ENCODE measurements at regions not wholly inside any gene's neighbourhood (a gene's known extent, or its start where the extent isn't known, plus 50 kb on each side); places are given as distances from the start of the nearest gene placed in this dataset.

DNA sequence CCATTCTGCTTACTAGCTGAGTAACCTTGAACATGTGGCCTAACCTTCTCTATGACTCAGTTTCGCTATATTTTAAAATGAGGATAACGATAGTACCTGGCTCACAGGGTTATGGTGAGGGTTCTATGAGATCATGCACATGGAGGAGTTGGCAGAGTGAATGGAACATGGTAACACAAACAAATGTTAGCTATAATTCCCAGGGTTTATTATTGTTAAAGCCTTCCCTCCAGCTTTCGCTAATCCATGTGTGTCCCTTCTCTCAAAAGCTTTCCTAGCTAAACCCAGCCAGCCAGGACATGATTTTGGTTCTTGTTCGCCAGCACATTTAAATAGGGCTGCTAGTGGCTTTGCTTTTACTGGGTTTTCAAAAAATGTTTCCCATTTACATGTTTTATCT, 361.0 kb upstream of the NFE2L3 start:
- H3K27ac ChIP-seq (ENCODE audit: low read length), result peak overlapping the region; percentile 53
- H3K4me3 ChIP-seq (ENCODE audit: low read length in 2 of 2), result no peak overlapping the region
- H3K4me1 ChIP-seq (ENCODE audit: control insufficient read depth, insufficient read depth, low read length), result peaks cover 26% of the 10 kb centered on the region
- peak overlapping the region in 1 of 2 donors; percentile 1 for H3K9ac ChIP-seq (ENCODE audit: low read length in 2 of 2)
- H3K9me3 ChIP-seq (ENCODE audit: control insufficient read depth in 2 of 2, low read length in 2 of 2), result no peaks in the 10 kb centered on the region
- no peaks in the 10 kb centered on the region for H3K27me3 ChIP-seq (ENCODE audit: control insufficient read depth in 1 of 2, insufficient read depth in 2 of 2, low read length in 2 of 2)
- H3K36me3 ChIP-seq (ENCODE audit: control insufficient read depth in 2 of 2, insufficient read depth in 2 of 2, low read length in 2 of 2), result no peaks in the 10 kb centered on the region

DNA sequence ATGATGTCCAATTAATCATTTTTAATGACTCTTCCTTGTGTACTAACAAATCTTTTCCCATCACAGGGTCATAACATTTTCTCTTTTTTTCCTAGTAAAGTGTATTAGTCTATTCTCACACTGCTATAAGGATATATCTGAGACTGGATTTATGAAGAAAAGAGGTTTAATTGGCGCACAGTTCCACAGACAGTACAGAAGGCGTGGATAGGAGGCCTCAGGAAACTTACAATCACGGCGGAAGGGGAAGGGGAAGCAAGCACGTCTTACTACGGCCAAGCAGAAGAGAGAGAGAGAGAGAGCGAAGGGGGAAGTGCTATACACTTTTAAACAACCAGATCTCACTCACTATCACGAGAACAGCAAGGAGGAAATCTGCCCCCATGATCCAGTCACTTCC, 359.4 kb upstream of the NFE2L3 start:
- no peaks in the 10 kb centered on the region for H3K9me3 ChIP-seq (ENCODE audit: control insufficient read depth in 2 of 2, low read length in 2 of 2)
- no peak overlapping the region for H3K9ac ChIP-seq (ENCODE audit: low read length in 2 of 2)
- no peak overlapping the region for H3K4me3 ChIP-seq (ENCODE audit: low read length in 2 of 2)
- H3K27ac ChIP-seq (ENCODE audit: low read length), result peak overlapping the region; percentile 53
- H3K36me3 ChIP-seq (ENCODE audit: control insufficient read depth in 2 of 2, insufficient read depth in 2 of 2, low read length in 2 of 2), result no peaks in the 10 kb centered on the region
- H3K27me3 ChIP-seq (ENCODE audit: control insufficient read depth in 1 of 2, insufficient read depth in 2 of 2, low read length in 2 of 2), result no peaks in the 10 kb centered on the region
- H3K4me1 ChIP-seq (ENCODE audit: control insufficient read depth, insufficient read depth, low read length), result peaks cover 30% of the 10 kb centered on the region

DNA sequence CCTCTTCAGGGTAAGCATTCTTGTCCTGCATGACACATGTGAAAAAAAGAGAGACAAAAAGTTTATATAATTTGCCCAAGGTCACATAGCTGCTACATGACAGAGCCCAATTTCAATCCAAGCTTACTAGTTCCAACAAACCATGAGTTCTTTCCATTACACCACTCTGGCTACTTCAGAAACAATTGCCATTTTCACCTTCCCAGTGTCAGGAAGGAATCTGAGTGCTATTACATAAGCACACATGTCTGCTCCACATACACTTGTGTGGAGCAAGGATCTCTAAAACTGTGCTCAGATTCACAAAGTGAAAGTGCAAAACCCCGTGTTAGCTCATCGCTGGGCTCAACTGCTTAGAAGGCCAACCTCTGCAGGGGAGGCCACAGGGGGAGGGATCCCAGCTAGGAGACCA, 356.2 kb upstream of the NFE2L3 start:
- H3K36me3 ChIP-seq (ENCODE audit: control insufficient read depth in 2 of 2, insufficient read depth in 2 of 2, low read length in 2 of 2), result no peaks in the 10 kb centered on the region
- no peaks in the 10 kb centered on the region for H3K27me3 ChIP-seq (ENCODE audit: control insufficient read depth in 1 of 2, insufficient read depth in 2 of 2, low read length in 2 of 2)
- H3K9me3 ChIP-seq (ENCODE audit: control insufficient read depth in 2 of 2, low read length in 2 of 2), result no peaks in the 10 kb centered on the region
- H3K4me1 ChIP-seq (ENCODE audit: control insufficient read depth, insufficient read depth, low read length), result peaks cover 20% of the 10 kb centered on the region
- peak overlapping the region in 1 of 2 donors; percentile 41 for H3K9ac ChIP-seq (ENCODE audit: low read length in 2 of 2)
- H3K4me3 ChIP-seq (ENCODE audit: low read length in 2 of 2), result peak overlapping the region; percentile 44 to 59
- H3K27ac ChIP-seq (ENCODE audit: low read length), result peak overlapping the region; percentile 86

DNA sequence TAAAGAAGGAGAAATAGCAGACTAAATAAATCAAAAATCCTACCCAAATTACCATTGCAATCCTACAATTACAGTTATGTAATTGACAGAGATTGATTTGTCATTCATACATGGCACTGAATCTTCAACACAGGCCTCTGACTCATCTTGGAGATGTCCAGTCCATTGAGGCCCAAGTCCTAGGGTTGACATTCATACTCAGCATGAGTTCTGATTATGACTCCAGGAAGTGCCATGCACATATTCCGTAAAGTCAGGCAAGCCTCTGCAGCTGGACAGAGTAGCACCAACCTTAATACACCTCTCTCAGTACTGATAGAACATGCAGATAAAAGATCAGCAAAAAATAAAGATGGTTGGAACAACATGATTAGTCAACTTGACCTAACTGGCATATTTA, 353.7 kb upstream of the NFE2L3 start:
- Histone ChIP-seq H3K4me3 (ENCODE audit: low read length in 2 of 2) (no peak overlapping the region), H3K27me3 (ENCODE audit: control insufficient read depth in 1 of 2, insufficient read depth in 2 of 2, low read length in 2 of 2) (no peaks in the 10 kb centered on the region), H3K9me3 (ENCODE audit: control insufficient read depth in 2 of 2, low read length in 2 of 2) (no peaks in the 10 kb centered on the region), H3K9ac (ENCODE audit: low read length in 2 of 2) (no peak overlapping the region), H3K4me1 (ENCODE audit: control insufficient read depth, insufficient read depth, low read length) (peaks cover 20% of the 10 kb centered on the region), H3K27ac (ENCODE audit: low read length) (peak overlapping the region; percentile 7), H3K36me3 (ENCODE audit: control insufficient read depth in 2 of 2, insufficient read depth in 2 of 2, low read length in 2 of 2) (no peaks in the 10 kb centered on the region)

GRCh38 chr7:25801214-25801613, 350.8 kb upstream of the NFE2L3 start:
- H3K27ac ChIP-seq (ENCODE audit: low read length), result no peak overlapping the region
- no peak overlapping the region for H3K9ac ChIP-seq (ENCODE audit: low read length in 2 of 2)
- H3K4me1 ChIP-seq (ENCODE audit: control insufficient read depth, insufficient read depth, low read length), result peaks cover 20% of the 10 kb centered on the region
- no peak overlapping the region for H3K4me3 ChIP-seq (ENCODE audit: low read length in 2 of 2)
- no peaks in the 10 kb centered on the region for H3K9me3 ChIP-seq (ENCODE audit: control insufficient read depth in 2 of 2, low read length in 2 of 2)
- H3K27me3 ChIP-seq (ENCODE audit: control insufficient read depth in 1 of 2, insufficient read depth in 2 of 2, low read length in 2 of 2), result no peaks in the 10 kb centered on the region
- no peaks in the 10 kb centered on the region for H3K36me3 ChIP-seq (ENCODE audit: control insufficient read depth in 2 of 2, insufficient read depth in 2 of 2, low read length in 2 of 2)

DNA sequence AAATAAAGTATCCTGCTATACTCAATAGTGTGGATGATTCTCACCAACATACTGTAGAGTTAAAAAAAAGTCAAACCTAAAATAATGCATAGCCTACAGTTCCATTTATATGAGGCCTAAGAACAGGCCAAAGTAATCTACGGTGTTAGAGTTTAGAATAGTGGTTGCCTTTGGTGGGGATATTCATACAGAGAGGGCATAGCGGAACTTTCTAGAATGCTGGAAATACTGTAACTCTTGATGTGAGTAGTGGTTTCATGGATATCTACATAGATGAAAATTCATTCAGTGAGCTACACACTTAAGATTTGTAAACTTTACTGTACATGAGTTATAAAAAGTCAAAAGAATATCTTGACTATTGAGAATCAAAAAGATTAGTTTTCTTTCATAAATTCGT, 349.9 kb upstream of the NFE2L3 start:
- Histone ChIP-seq H3K9ac (ENCODE audit: low read length in 2 of 2) (no peak overlapping the region), H3K36me3 (ENCODE audit: control insufficient read depth in 2 of 2, insufficient read depth in 2 of 2, low read length in 2 of 2) (no peaks in the 10 kb centered on the region), H3K9me3 (ENCODE audit: control insufficient read depth in 2 of 2, low read length in 2 of 2) (no peaks in the 10 kb centered on the region), H3K27ac (ENCODE audit: low read length) (no peak overlapping the region), H3K4me3 (ENCODE audit: low read length in 2 of 2) (no peak overlapping the region), H3K4me1 (ENCODE audit: control insufficient read depth, insufficient read depth, low read length) (peaks cover 16% of the 10 kb centered on the region), H3K27me3 (ENCODE audit: control insufficient read depth in 1 of 2, insufficient read depth in 2 of 2, low read length in 2 of 2) (no peaks in the 10 kb centered on the region)

DNA sequence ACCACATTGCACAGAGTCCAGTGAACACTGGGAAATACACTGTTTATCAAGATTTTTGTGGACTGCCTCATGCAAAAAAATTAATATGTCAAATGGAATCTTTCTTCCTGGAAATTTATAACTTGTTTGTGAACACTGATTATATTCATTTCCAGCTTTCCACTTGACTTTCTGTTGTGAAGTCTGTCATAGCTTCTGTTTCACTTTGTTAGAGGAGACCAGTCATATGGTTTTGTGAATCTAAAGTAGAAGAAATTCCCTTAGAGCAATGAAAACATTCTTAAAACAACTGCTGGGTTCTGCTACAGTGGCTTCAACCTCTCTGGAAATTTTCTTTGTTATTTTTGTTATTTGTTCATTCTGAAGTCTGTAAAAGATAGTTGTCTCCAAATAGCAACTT, 349.5 kb upstream of the NFE2L3 start:
- no peak overlapping the region for H3K9ac ChIP-seq (ENCODE audit: low read length in 2 of 2)
- no peaks in the 10 kb centered on the region for H3K36me3 ChIP-seq (ENCODE audit: control insufficient read depth in 2 of 2, insufficient read depth in 2 of 2, low read length in 2 of 2)
- H3K27me3 ChIP-seq (ENCODE audit: control insufficient read depth in 1 of 2, insufficient read depth in 2 of 2, low read length in 2 of 2), result no peaks in the 10 kb centered on the region
- no peaks in the 10 kb centered on the region for H3K9me3 ChIP-seq (ENCODE audit: control insufficient read depth in 2 of 2, low read length in 2 of 2)
- H3K4me1 ChIP-seq (ENCODE audit: control insufficient read depth, insufficient read depth, low read length), result peaks cover 12% of the 10 kb centered on the region
- no peak overlapping the region for H3K4me3 ChIP-seq (ENCODE audit: low read length in 2 of 2)
- no peak overlapping the region for H3K27ac ChIP-seq (ENCODE audit: low read length)

GRCh38 chr7:25803117-25803887, 348.7 kb upstream of the NFE2L3 start:
- Histone ChIP-seq H3K4me1 (ENCODE audit: control insufficient read depth, insufficient read depth, low read length) (peaks cover 12% of the 10 kb centered on the region), H3K9ac (ENCODE audit: low read length in 2 of 2) (no peak overlapping the region), H3K36me3 (ENCODE audit: control insufficient read depth in 2 of 2, insufficient read depth in 2 of 2, low read length in 2 of 2) (no peaks in the 10 kb centered on the region), H3K9me3 (ENCODE audit: control insufficient read depth in 2 of 2, low read length in 2 of 2) (no peaks in the 10 kb centered on the region), H3K27ac (ENCODE audit: low read length) (no peak overlapping the region), H3K4me3 (ENCODE audit: low read length in 2 of 2) (no peak overlapping the region), H3K27me3 (ENCODE audit: control insufficient read depth in 1 of 2, insufficient read depth in 2 of 2, low read length in 2 of 2) (no peaks in the 10 kb centered on the region)

DNA sequence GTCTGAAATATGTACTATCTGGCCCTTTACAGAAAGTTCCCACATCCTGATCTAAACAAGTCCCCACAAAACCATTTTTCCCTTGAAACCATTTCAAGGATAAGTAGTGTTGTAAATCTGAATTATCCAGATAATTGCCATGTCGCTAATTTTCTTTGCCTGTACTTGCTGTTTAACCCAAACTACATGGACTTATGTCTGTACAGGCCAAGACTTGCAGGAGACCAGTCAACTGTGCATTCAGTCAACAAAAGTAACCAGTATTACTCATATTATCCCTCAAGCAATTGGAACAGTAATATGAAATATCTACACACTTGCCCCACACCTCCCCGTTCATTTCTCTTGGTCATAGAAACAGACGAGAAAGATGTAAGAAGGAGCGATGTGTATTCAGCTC, 347.8 kb upstream of the NFE2L3 start:
- Histone ChIP-seq H3K9ac (ENCODE audit: low read length in 2 of 2) (no peak overlapping the region), H3K36me3 (ENCODE audit: control insufficient read depth in 2 of 2, insufficient read depth in 2 of 2, low read length in 2 of 2) (no peaks in the 10 kb centered on the region), H3K27me3 (ENCODE audit: control insufficient read depth in 1 of 2, insufficient read depth in 2 of 2, low read length in 2 of 2) (no peaks in the 10 kb centered on the region), H3K27ac (ENCODE audit: low read length) (no peak overlapping the region), H3K9me3 (ENCODE audit: control insufficient read depth in 2 of 2, low read length in 2 of 2) (no peaks in the 10 kb centered on the region), H3K4me1 (ENCODE audit: control insufficient read depth, insufficient read depth, low read length) (peaks cover 13% of the 10 kb centered on the region), H3K4me3 (ENCODE audit: low read length in 2 of 2) (no peak overlapping the region)

DNA sequence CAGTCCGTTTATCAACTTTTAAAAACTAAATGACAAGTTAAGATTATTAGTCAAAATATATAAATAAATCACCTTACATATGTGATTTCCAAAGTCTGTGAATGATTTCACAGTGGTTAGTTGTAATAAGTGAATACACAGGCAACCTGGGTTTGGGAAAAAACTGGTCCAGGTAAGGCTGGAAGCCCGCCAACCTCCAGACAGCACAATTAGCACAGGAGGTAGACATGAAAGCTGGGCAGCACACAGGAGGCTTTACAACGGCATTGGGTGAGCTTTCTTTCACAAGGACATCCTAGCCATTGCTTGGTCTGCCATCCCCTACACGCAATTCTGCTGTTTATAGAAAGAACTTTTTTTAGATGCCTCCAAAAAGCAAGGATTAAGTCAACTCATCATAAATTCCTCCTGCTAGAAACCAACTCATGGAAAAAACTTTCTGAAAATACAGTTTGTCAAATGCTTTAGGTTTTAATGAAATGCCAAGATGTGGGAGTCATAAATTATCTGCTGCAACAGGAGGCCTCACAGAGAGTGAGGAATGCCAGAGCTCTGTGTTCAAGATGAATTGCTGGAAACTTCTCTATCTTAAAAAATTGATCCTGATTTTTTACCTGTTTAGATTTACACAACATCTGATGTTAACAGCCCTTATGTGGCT, 346.8 kb upstream of the NFE2L3 start:
- Histone ChIP-seq H3K9ac (ENCODE audit: low read length in 2 of 2) (no peak overlapping the region), H3K27ac (ENCODE audit: low read length) (peak overlapping the region; percentile 6), H3K4me3 (ENCODE audit: low read length in 2 of 2) (no peak overlapping the region), H3K4me1 (ENCODE audit: control insufficient read depth, insufficient read depth, low read length) (peaks cover 21% of the 10 kb centered on the region), H3K9me3 (ENCODE audit: control insufficient read depth in 2 of 2, low read length in 2 of 2) (no peaks in the 10 kb centered on the region), H3K27me3 (ENCODE audit: control insufficient read depth in 1 of 2, insufficient read depth in 2 of 2, low read length in 2 of 2) (no peaks in the 10 kb centered on the region), H3K36me3 (ENCODE audit: control insufficient read depth in 2 of 2, insufficient read depth in 2 of 2, low read length in 2 of 2) (no peaks in the 10 kb centered on the region)

GRCh38 chr7:25807086-25807611, 344.8 kb upstream of the NFE2L3 start:
- no peaks in the 10 kb centered on the region for H3K36me3 ChIP-seq (ENCODE audit: control insufficient read depth in 2 of 2, insufficient read depth in 2 of 2, low read length in 2 of 2)
- H3K4me1 ChIP-seq (ENCODE audit: control insufficient read depth, insufficient read depth, low read length), result peaks cover 21% of the 10 kb centered on the region
- H3K9ac ChIP-seq (ENCODE audit: low read length in 2 of 2), result no peak overlapping the region
- H3K27ac ChIP-seq (ENCODE audit: low read length), result no peak overlapping the region
- no peaks in the 10 kb centered on the region for H3K9me3 ChIP-seq (ENCODE audit: control insufficient read depth in 2 of 2, low read length in 2 of 2)
- H3K27me3 ChIP-seq (ENCODE audit: control insufficient read depth in 1 of 2, insufficient read depth in 2 of 2, low read length in 2 of 2), result no peaks in the 10 kb centered on the region
- no peak overlapping the region for H3K4me3 ChIP-seq (ENCODE audit: low read length in 2 of 2)

Data from stomach smooth muscle (tissue), 2 donors.